GM12873 (cell line): ENCODE measurements at regions not wholly inside any gene's neighbourhood (a gene's known extent, or its start where the extent isn't known, plus 50 kb on each side); places are given as distances from the start of the nearest gene placed in this dataset.

ENCODE experiments used
- TF ChIP-seq, protein P1 (sequence below): IDR thresholded peaks from 2 replicates; pipeline ENCODE4 v1.5.1; 2012; ENCODE audit warnings: low read depth, mild to moderate bottlenecking, moderate library complexity, low read length, control low read depth; ENCODE audit not compliant: insufficient read depth; ENCODE audit errors: missing control alignments

DNA sequence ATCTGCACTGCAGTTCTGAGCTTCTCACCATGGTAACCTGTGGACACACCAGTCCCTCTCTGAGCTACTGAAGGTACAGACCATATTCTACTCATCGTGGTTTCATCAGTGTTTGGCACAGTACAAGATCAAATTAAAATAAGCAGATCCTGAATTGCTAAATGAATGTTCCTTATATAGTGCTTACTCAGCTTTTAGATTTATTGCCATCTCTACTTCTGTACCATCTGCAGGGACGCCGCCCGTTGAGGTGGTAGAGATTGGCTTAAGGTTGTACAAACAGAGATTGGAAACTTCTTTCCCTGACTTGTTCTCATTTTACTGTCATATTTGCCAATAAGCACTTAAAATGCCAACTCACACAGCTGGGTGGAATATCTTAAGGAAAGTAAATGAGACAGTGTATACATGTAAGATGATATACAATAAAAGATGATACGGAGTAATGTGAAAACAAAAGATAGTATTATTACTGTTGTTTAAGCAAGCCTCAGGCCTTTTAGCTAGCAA, 223.4 kb upstream of the FOXQ1 start:
- TF ChIP-seq, protein P1, sequence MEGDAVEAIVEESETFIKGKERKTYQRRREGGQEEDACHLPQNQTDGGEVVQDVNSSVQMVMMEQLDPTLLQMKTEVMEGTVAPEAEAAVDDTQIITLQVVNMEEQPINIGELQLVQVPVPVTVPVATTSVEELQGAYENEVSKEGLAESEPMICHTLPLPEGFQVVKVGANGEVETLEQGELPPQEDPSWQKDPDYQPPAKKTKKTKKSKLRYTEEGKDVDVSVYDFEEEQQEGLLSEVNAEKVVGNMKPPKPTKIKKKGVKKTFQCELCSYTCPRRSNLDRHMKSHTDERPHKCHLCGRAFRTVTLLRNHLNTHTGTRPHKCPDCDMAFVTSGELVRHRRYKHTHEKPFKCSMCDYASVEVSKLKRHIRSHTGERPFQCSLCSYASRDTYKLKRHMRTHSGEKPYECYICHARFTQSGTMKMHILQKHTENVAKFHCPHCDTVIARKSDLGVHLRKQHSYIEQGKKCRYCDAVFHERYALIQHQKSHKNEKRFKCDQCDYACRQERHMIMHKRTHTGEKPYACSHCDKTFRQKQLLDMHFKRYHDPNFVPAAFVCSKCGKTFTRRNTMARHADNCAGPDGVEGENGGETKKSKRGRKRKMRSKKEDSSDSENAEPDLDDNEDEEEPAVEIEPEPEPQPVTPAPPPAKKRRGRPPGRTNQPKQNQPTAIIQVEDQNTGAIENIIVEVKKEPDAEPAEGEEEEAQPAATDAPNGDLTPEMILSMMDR: no peak

DNA sequence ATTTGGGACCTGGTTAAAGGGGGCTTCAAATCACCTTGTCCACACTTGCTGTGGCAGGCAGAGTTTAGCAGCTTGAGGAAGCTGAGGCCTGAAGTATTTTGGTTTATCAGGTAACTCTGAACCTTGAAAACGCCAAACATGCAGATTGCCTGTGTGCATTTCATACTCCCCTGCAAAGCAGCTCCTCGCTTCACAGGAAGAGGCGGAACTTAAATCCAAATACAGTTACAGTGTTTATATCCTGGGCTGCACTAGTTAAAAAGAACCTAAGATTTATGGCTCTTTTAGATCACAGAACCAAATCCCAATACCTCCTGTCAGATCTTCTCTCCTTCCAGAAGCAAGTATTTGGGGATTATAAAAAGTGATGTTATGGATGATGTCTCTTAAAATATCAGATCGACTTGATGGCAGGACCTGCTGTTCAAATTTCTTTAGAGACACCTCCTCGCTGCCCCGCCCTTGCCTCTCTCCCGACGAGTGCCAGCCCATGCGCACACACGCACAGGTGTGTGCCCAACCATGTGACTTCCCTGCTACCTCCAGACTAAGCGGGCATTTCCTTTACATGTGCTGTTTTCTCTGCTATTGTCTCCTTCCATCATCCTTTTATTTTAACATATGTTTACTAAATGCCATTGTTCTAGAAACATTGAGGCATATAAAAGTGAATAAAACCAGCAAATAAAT, 224.6 kb upstream of the FOXQ1 start:
- TF ChIP-seq, protein P1: no peak

DNA sequence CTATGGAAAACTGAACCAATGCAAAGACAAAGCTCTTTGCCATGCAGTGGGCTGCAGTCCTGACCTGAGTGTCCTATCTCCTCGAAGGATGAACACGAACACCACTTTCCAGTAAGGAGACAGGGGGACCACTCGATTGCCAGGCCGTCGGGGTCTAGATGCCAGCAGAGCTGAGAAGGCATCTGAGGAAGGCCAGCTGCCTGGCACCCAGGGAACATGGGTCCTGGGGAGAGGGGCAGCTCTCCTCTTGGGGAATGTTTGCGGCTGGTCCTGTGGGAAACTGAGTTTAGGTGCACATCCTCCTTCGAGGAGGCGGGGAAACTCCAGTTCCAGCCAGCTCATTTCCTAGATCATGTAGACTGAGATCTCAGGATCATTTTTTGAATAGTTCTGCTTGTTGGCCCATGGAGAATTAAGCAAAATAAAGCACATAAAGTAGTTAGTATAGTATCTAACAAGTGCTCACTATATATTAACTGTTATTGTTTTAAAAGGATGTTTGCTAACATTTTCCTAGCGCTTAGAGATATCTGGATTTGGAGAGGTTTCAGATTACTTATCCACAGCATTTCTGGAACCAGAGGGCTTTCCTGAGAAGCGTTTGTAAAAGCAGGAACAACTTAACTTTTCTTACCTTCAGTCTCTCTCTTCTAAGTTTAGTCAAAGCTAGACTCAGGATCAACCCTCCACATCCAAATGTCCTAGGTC, 225.3 kb upstream of the FOXQ1 start:
- TF ChIP-seq, protein P1: no peak

DNA sequence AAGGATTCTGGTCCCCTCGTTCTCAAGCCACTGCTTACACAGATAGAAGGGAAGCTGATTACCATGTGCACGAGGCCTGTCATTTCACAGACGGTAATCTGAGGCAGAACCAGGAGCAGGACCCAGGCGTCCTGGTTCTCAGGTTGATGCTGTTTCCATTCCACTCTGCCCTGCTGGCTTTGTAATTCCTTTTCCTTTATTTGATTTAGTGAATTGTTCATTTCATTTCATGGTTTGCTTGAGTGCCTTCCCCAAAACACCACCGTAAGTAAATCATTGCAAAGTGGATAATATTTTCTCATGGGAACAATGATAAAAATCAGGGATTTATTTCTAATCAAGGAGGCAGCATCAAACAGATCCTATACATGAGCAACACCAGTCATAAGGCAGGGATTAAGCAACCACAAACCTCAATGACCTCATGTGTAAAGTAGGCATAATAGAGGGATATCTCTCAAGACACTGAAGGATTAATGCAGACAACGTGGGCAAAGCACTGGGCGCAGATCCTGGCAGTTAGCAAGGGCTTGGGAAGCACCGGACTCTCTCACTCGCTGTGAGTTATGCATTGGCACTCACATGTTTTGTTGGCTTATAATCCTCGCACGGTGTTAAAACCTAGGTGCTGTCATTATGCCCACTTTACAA, 229.5 kb upstream of the FOXQ1 start:
- TF ChIP-seq, protein P1: no peak

DNA sequence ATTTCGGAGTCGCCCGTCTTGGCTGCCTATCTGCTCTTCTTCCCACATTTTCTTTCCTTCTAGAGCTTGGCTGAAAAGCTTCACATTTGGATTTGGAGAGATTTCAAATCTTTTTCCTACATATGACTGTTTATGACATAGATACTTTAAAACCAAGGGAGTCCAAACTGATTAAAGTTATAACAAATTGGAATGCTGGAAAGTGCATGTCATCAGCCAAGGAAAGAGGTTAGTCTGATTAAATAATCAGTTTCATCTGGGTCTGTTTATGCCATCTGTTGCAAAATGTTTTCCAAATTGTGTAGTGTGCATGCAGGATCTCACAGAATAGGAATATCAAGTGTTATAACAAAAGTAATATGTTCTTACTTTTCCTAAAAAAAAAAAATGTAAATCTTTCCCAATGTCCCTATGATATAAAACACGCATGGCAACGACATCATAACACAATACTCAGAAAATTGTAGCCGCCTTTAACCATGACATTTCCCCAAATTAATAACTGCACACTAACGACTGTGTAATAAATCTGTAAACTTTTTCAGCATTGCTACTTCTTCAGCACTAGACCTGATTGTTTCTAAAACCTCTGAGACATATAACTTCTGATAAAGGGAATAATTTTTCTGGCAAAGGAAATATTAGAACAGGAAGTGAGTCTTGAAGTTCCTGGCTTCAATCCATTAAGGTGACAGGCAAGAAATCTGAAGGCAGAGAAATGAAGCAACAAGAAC, 230.2 kb upstream of the FOXQ1 start:
- TF ChIP-seq, protein P1: no peak

DNA sequence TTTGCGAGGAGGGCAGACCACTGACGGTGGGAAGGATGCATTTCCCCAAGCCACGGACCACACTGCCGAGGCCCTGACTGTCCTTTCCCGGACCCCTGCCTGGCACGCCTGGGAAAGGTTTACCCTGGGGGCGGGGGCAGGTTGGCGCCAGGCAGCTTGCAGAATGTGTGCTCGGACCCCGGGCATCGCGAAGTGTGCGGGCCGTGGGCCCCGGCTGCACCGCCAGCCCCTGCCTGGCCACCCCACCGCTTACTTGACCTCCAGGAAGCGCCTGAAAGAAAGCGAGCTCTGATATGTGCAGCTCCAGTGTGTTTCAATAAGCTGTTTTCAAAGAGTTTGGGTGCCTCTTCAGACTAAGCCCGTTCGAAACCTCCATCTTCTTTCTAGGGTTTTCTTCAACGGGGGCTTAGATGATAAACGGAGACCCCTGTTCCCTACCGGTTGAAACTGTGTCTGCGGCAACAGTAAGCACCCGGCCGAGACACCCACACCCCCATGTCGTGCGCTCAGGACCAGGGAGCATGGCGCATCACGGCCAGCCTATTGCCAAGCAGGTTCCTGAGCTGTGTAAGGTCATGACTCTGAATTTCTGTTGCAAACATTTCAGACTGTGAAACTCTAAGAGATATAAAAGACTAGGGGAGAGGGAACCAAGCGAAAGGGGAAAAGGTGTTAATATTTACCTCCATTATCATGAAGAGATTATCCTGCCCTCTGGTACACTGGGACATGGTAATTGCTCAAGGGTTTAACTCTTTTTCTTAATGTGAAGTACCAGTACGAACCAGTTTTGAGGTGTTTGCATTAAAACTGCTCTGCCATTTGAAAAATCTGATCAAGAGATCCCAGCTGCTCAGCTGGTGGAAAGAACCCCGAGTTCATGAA, 231.2 kb upstream of the FOXQ1 start:
- TF ChIP-seq, protein P1: no peak
